Uterus (tissue), 3 donors: ENCODE measurements at regions not wholly inside any gene's neighbourhood (a gene's known extent, or its start where the extent isn't known, plus 50 kb on each side); places are given as distances from the start of the nearest gene placed in this dataset.

Source experiments
- DNase-seq, 2 donors: peaks; one replicate each; pipeline ENCODE4 v3.0.0-alpha.2; 2019 to 2020
- H3K27ac ChIP-seq, 2 donors: fragments of 200-600 bp; sonication (generic); 1 replicate in 1 of 2; 2 replicates in 1 of 2; pipeline ENCODE4 v1.5.1; 2016 to 2018
- H3K27me3 ChIP-seq, 2 donors: fragments of 200-600 bp; sonication (generic); one replicate each; pipeline ENCODE4 v1.5.1; 2018 to 2019; ENCODE audit warnings: control low read depth in 1 of 2
- H3K36me3 ChIP-seq, 2 donors: fragments of 200-600 bp; sonication (generic); one replicate each; pipeline ENCODE4 v1.5.1; 2019; ENCODE audit warnings: control low read depth in 1 of 2
- H3K4me1 ChIP-seq, 2 donors: fragments of 200-600 bp; sonication (generic); one replicate each; pipeline ENCODE4 v1.5.1; 2018 to 2019; ENCODE audit warnings: control low read depth in 1 of 2
- H3K4me3 ChIP-seq, 2 donors: fragments of 200-600 bp; sonication (generic); 1 replicate in 1 of 2; 2 replicates in 1 of 2; pipeline ENCODE4 v1.5.1; 2018 to 2019; ENCODE audit warnings: mild to moderate bottlenecking in 1 of 2
- H3K9me3 ChIP-seq, 2 donors: fragments of 200-600 bp; sonication (generic); one replicate each; pipeline ENCODE4 v1.5.1; 2019; ENCODE audit warnings: control low read depth in 1 of 2
- POLR2A ChIP-seq, 2 donors: fragments of 450-650 bp; IDR thresholded peaks; one replicate each; pipeline ENCODE4 v1.6.1; 2016; ENCODE audit warnings: antibody characterized with exemption in 2 of 2, mild to moderate bottlenecking in 1 of 2, moderate library complexity in 1 of 2
- intact Hi-C: fragments of 100-400 bp; cut with DNase I; formaldehyde crosslinking; loops from one replicate; pipeline ENCODE4 v1.15.1; 2023; ENCODE audit warnings: low total_unique reads
- TF ChIP-seq, protein P1 (sequence below), 4 experiments: fragments of 200-600 bp in 2 of 4; fragments of 450-650 bp in 2 of 4; sonication (generic) in 2 of 4; IDR thresholded peaks; one replicate each; pipeline ENCODE4 v1.5.1; 2016 to 2019; ENCODE audit warnings: antibody characterized with exemption in 4 of 4, mild to moderate bottlenecking in 2 of 4, moderate library complexity in 1 of 4
- donor health status: DM: yes; HTN: yes; CAD: no.

- Histone ChIP-seq H3K4me1 (no peaks in the 10 kb centered on the region), H3K27me3 (no peaks in the 10 kb centered on the region), H3K4me3 (no peak overlapping the region), H3K36me3 (no peaks in the 10 kb centered on the region), H3K9me3 (no peaks in the 10 kb centered on the region), H3K27ac (no peak overlapping the region)
- intact Hi-C loops = loop anchor here (10.0 kb wide), 1 partner anchor 252 kb away; no protein-coding TSS in a partner anchor
- TF ChIP-seq, protein P1, sequence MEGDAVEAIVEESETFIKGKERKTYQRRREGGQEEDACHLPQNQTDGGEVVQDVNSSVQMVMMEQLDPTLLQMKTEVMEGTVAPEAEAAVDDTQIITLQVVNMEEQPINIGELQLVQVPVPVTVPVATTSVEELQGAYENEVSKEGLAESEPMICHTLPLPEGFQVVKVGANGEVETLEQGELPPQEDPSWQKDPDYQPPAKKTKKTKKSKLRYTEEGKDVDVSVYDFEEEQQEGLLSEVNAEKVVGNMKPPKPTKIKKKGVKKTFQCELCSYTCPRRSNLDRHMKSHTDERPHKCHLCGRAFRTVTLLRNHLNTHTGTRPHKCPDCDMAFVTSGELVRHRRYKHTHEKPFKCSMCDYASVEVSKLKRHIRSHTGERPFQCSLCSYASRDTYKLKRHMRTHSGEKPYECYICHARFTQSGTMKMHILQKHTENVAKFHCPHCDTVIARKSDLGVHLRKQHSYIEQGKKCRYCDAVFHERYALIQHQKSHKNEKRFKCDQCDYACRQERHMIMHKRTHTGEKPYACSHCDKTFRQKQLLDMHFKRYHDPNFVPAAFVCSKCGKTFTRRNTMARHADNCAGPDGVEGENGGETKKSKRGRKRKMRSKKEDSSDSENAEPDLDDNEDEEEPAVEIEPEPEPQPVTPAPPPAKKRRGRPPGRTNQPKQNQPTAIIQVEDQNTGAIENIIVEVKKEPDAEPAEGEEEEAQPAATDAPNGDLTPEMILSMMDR (IDR thresholded peaks at IDR 0.05) = no peak
- TF ChIP-seq POLR2A (IDR thresholded peaks at IDR 0.05) = no peak
- no peak for DNase-seq
These were observed 71.7 kb upstream of the DRD2 start for GRCh38 chr11:113546757-113547507.

- intact Hi-C loops = loop anchor here (10.0 kb wide), 1 partner anchor 248 kb away; no protein-coding TSS in a partner anchor
- no peaks in the 10 kb centered on the region for H3K4me1 ChIP-seq
- no peak for TF ChIP-seq POLR2A (IDR thresholded peaks at IDR 0.05)
- TF ChIP-seq, protein P1 (IDR thresholded peaks at IDR 0.05) = no peak
- no peaks in the 10 kb centered on the region for H3K36me3 ChIP-seq
- H3K27ac ChIP-seq = no peak overlapping the region
- DNase-seq = no peak
- no peaks in the 10 kb centered on the region for H3K9me3 ChIP-seq
- H3K27me3 ChIP-seq = no peaks in the 10 kb centered on the region
- H3K4me3 ChIP-seq = no peak overlapping the region
These were observed 67.2 kb upstream of the DRD2 start for GRCh38 chr11:113542420-113542819.

DNA sequence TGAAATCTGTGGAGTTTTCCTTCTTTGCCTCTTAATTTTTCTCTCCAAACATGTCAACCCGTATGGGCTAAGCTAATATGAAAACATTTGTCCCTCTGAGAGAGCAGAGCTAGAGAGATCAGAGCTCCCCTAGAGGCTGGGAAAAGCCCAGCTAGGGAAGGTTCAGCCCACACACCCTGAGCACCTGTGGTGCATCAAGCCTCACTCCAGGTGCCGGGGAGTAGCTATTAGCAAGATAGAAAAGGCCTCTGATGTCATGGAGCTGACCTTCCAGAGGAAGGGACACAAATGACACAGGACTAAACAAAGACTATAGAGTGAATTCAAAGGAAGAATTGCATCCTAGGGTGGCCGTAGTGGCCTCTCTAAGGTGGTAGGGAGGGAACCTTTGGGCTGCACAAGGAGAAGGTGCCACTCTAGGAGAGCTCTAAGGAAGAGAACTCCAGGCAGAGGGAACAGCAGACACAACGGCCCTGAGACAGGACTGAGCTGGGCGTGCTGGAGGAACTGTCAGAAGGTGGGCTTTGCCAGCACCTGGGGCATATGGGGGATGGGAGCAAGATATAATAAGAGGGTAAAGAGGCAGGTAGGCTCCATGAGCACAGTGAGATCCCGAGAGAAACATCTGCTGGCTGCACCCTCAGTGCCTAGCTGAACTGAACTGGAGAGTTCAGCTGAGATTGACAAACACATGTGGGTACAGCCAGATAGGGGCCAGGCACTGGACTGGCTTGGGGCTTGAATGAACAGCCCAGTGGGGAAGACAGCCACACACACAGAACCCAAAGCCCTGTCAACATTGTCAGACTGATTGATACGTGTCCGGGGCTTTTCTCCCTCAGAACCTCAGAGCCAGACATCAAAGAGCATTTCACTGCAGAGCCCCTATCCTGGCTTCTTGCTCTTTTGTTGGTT lies 65.5 kb upstream of the DRD2 start:
- no peaks in the 10 kb centered on the region for H3K9me3 ChIP-seq
- H3K27me3 ChIP-seq = no peaks in the 10 kb centered on the region
- no peak overlapping the region for H3K27ac ChIP-seq
- intact Hi-C loops = loop anchor here (10.0 kb wide), 1 partner anchor 246 kb away; no protein-coding TSS in a partner anchor
- no peak for DNase-seq
- no peaks in the 10 kb centered on the region for H3K36me3 ChIP-seq
- TF ChIP-seq, protein P1 (IDR thresholded peaks at IDR 0.05) = no peak
- TF ChIP-seq POLR2A (IDR thresholded peaks at IDR 0.05) = no peak
- no peaks in the 10 kb centered on the region for H3K4me1 ChIP-seq
- no peak overlapping the region for H3K4me3 ChIP-seq

DNA sequence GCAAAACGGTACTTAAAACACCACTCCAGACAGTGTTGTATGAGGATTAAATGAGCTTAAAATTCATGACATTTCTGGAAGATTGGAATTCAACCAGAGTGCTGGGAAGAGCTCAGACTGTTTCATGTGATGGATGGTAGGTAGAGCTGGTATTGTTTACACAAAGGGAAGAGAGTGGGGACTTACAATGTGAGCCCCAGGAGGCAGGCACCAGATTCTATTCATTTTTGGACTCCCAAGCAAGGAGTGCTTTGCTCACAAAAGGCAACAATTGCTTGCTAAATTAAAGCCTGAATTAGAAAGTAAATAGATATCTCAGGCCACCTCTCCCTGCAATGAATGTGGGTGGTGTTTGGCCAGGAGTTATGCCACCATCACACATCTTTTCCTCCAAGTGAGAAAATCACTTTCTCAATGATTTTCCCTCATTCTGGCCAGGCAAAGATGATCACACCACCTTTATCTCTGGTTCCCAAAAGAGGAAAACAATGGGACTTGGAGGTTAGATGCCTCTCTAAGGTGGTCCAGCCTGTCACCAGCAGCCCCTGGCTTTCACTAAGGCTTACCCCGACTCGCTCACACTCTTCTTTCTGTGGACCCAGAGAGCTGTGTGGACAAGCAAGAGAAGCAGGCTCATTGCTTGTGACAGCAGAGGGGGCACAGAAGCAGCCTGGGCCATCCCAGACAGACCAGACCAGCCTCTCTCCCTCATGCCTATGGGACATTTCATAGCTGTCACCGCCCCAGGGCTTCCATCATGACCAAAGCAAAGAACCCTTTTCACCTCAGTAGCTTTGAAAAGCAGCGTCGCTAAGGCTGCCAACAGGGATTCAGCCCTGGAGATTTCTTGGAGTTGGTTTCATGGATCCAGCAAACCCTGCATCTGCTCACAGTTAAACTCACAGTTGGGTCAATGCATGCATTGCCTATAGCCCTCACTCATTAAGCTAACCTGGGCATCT lies 63.5 kb upstream of the DRD2 start:
- no peak for TF ChIP-seq POLR2A (IDR thresholded peaks at IDR 0.05)
- TF ChIP-seq, protein P1 (IDR thresholded peaks at IDR 0.05) = no peak
- Histone ChIP-seq H3K27ac (no peak overlapping the region), H3K9me3 (no peaks in the 10 kb centered on the region), H3K36me3 (no peaks in the 10 kb centered on the region), H3K4me1 (no peaks in the 10 kb centered on the region), H3K4me3 (no peak overlapping the region), H3K27me3 (no peaks in the 10 kb centered on the region)
- intact Hi-C loops = no loop called here
- no peak for DNase-seq
